Hematopoietic multipotent progenitor cell treated with erythropoietin and hydrocortisone succinate and interleukin-3 and kit ligand, for 15 days (in vitro differentiated cells): ENCODE measurements at regions not wholly inside any gene's neighbourhood (a gene's known extent, or its start where the extent isn't known, plus 50 kb on each side); places are given as distances from the start of the nearest gene placed in this dataset.

Experiments used
- DNase-seq: peaks from one replicate; pipeline ENCODE4 v3.0.0-alpha.2; 2015; ENCODE audit warnings: low spot score

- DNase-seq, result no peak
These were observed 429.7 kb upstream of the KLF4 start for GRCh38 chr9:107919263-107919662.

GRCh38 chr9:107918749-107919148 is 429.2 kb upstream of the KLF4 start:
- no peak for DNase-seq

DNA sequence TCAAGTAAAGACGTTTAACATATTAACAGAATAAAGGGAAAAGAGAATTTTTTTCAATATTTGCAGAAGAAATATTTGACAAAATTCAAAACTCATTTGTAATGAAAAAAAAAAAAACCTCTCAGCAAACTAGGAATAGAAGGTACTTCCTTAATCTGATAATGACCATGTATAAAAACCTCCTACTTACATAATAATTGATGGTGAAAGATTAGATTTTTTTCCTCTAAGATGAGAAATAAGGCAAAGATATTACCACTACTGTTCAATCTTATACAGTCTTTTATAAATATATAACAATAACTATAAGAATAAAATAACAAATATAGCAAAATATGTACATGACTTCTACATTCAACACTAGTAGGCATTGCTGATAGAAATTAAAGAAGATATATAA is 424.6 kb upstream of the KLF4 start:
- DNase-seq, result no peak

GRCh38 chr9:107907715-107908114 is 418.1 kb upstream of the KLF4 start:
- DNase-seq, result no peak

- DNase-seq, result no peak
These were observed 417.7 kb upstream of the KLF4 start for GRCh38 chr9:107907255-107907654.

GRCh38 chr9:107906074-107906473 is 416.5 kb upstream of the KLF4 start:
- DNase-seq, result no peak

GRCh38 chr9:107905308-107906020 is 415.9 kb upstream of the KLF4 start:
- no peak for DNase-seq

GRCh38 chr9:107899961-107900330 is 410.4 kb upstream of the KLF4 start:
- DNase-seq, result no peak

GRCh38 chr9:107898761-107899160 is 409.2 kb upstream of the KLF4 start:
- DNase-seq, result no peak

DNA sequence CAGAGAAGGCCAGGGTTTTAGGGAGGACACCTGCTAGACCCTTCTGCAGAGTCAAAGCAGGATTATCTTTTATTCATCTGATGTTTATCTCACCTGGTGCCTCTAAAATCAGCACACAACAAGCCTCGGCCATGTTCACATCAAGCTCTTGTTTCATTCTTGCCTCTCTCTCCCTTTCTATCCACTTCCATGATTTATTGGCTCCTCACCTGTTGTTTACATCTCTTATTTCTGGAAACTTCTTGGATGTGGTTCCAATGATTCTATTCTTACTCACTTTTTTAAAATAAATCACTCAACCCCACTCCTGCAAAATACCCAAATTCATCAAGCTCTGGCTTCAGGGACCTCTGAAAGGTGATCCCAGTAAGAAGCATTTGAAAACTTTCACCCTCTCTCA is 407.0 kb upstream of the KLF4 start:
- no peak for DNase-seq

GRCh38 chr9:107895501-107896001 is 406.0 kb upstream of the KLF4 start:
- no peak for DNase-seq

DNA sequence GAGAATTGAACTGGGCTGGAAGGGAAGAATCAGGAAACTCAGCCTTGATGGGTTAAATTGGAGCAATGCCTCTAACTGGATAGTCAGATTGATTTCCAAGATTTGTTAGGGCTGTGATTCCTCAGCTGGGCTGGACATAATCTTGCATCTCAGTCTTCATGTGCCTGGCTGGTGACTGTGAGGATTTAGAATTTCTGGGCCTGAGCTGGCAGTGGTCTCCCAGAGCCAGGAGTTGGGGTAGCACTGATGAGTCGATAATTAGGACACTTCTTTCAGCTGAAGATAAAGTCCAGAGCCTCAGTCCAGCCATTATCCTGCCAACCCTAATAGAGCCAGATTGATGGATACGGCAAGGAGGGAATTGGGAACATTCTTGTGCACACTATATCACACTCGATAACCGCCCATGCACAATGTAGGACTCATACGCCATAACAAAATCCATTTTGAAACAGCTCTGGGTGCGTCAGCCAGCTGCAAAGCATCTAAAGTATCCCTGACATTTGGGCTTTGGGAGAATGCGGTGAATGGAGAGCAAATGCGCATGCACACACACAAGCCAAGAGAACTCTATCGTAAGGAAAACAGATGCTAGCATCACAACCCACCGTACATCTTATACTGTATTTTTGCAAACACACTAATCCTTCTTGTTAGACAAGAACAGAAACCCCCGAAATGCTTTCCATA is 405.1 kb upstream of the KLF4 start:
- no peak for DNase-seq

DNA sequence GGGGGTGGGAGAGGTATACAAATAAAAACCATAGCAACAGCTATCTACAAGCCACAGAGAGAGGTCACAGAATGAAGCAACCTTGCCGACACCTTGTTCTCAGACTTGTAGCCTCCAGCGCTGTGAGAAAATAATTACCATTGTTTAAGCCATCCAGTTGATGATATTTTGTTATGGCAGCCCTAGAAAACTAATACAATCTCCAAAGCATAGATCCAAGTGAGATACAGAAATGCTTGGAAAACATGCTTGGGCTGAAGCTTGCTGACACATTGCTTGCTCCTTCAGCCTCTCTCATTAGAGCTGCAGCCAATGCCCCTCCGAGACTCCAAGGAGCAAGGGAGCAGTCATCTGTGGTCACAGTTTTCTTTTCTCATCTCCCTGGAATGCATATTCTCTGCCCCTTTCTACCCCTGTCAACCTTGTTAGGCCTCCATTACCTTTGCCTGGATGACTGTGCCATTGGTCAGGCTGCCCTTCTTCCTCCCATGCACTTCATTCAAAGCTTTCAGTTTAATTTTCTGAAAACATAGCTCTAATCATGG is 401.4 kb upstream of the KLF4 start:
- DNase-seq, result no peak

DNA sequence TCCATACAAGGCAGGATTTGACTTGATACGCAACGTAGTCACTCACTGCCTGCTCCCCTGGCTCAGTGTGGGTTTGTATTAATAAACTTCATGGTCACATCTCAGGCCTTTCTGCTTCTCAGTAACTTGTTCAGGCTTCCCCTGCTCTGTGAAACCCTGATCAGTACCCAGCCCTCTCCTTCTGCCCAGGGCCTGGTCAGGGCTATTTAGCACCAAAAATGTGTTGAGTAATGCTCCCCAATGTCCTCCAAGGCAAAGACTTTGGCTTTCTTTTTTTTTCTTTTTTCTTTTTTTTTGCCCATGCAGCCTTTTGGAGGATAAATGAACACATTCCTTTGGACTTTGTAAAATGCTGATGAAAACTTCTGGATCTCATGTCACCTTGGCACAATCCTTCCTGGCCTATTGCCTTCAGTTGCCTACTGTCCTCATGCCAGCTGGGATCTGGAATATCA is 399.2 kb upstream of the KLF4 start:
- DNase-seq, result no peak

DNA sequence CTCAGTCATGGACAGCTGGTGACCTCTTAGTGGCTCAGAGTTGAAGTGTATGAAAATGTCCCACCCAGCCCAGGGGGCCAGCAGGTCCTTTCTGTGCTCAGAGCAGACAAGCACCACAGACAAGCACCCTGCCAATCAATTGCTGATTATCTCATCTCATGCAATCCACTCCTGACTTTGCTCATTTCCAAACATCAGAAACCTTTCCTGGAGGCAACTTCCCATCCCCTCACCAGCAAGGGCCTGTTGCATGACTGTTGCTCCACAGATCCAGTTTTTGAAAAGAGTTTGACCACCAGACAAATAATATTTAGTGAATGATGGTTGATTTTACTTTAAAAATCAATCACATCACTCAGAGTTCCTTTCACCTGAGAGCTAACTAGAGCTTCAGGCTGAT is 397.3 kb upstream of the KLF4 start:
- no peak for DNase-seq

DNA sequence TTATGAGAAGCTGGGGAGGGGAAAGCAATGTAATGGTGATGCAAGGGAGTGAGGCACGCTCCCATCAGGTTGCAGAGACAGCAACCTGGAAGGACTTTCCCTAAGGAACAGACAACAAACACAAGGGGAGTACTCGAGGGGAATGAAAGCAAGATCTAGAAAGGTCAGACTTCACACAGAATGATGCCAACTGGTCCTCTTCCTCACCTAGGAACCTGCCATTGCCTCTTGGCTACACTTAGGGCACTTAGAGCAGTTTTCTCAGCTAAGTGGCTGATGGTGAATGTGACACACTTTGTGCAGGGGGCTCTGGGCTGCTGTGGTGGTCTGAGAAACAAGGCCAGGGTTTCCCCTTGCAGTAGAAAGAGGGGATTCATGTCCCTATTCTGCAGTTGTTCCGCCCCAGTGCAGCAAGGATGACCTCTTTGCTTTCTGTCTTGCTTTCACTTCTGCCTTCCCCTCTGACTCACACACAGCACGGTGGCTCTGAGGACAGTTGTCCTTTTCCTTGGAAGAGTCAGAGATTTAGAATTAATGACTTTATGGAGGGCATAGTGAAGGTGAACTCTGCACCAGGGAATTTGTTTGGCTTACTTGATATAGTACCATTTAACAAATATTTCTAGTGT is 394.0 kb upstream of the KLF4 start:
- DNase-seq, result no peak

DNA sequence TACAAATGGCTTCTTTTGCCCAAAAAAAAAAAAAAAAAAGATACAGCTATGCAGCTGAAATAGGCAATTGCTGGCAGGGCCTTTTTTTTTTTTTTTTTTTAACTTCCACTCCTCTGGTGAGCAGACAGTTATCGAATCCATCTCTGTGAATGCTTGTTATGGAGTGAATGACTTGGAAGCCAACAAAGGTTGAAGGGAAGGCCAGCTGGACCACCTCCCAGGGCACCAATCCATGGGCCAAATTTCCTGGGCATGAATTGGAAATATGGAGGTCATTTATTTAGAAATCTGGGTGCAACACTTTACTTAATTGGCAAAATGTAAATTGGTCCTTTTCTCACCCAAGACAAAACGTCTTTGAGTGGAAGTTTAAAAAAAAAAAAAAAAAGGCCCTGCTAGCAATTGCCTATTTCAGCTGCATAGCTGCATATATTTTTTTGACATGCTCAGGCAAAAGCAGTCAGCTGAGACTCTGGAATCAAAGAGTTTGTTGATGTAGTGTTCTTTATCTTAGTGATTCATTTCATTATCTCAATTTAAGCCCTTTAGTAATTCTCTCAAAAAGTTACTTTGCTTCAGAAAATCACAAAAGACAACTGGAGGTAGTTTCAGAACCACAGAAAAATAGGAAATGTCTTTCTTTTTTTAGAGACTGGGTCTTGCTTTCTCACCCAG is 392.2 kb upstream of the KLF4 start:
- DNase-seq, result no peak

GRCh38 chr9:107878462-107878861 is 388.9 kb upstream of the KLF4 start:
- DNase-seq, result no peak

DNA sequence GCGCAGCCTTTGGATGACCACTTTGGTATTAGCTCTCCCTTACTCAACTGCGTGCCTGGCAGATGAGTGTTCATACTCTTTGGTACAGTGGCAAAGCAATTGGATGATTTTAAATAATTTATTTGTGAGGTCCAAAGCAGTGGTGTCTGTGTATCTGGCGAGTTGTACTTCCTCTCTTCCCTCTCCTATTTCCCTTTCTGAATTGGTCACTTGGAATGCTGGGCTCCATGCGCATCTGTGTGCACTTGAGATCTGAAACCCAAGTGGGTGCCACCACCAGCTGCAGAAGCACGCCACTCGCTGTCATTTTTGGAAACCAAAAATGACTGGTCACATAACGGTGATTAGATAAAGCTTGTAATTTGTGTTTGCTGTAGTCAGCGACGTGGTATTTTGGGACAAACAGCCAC is 386.0 kb upstream of the KLF4 start:
- DNase-seq, result no peak

- no peak for DNase-seq
These were observed 385.2 kb upstream of the KLF4 start for GRCh38 chr9:107874591-107875369.

- no peak for DNase-seq
These were observed 384.6 kb upstream of the KLF4 start for GRCh38 chr9:107874137-107874536.
